Heart right ventricle (tissue), 16 donors: ENCODE measurements at regions not wholly inside any gene's neighbourhood (a gene's known extent, or its start where the extent isn't known, plus 50 kb on each side); places are given as distances from the start of the nearest gene placed in this dataset.

Source experiments
- ATAC-seq, 8 donors: fragments of 200-7000 bp; cut with Tn5 transposase; one replicate each; pipeline ENCODE4 v1.9.1; 2020; ENCODE audit warnings: mild to moderate bottlenecking in 8 of 8, moderate library complexity in 8 of 8, moderate number of reproducible peaks in 1 of 8
- DNase-seq, 2 donors: peaks; one replicate each; pipeline ENCODE4 v3.0.0-alpha.2; 2020
- H3K27ac ChIP-seq, 10 donors: fragments of 200-600 bp; sonication (generic) in 2 of 10; one replicate each; pipeline versions ENCODE4 v1.5.0 to v1.8.0; 2020 to 2022; ENCODE audit warnings: mild to moderate bottlenecking in 3 of 10
- H3K27me3 ChIP-seq, 7 donors: fragments of 200-600 bp; one replicate each; pipeline ENCODE4 v1.8.0; 2021 to 2022; ENCODE audit warnings: mild to moderate bottlenecking in 2 of 7
- H3K36me3 ChIP-seq, 9 donors: fragments of 200-600 bp; sonication (generic) in 1 of 9; one replicate each; pipeline versions ENCODE4 v1.5.0 to v1.8.0; 2020 to 2022; ENCODE audit warnings: mild to moderate bottlenecking in 2 of 9
- H3K4me1 ChIP-seq, 9 donors: fragments of 200-600 bp; sonication (generic) in 1 of 9; one replicate each; pipeline versions ENCODE4 v1.5.0 to v1.8.0; 2020 to 2022; ENCODE audit warnings: mild to moderate bottlenecking in 4 of 9
- H3K4me3 ChIP-seq, 10 donors: fragments of 200-600 bp; sonication (generic) in 2 of 10; one replicate each; pipeline versions ENCODE4 v1.5.0 to v1.8.0; 2020 to 2022; ENCODE audit warnings: mild to moderate bottlenecking in 7 of 10, moderate library complexity in 2 of 10
- H3K9me3 ChIP-seq, 11 donors: fragments of 200-600 bp in 10 of 11; sonication (generic) in 2 of 11; one replicate each; pipeline versions ENCODE4 v1.5.0 to v1.8.0; 2013 to 2022; ENCODE audit warnings: mild to moderate bottlenecking in 2 of 11, control low read depth in 1 of 11, moderate library complexity in 1 of 11
- WGBS, 2 donors: extraction: QIAGEN DNeasy Blood & Tissue Kit; methylation state at CpG; one replicate each; pipeline ENCODE4 v1.1.7; 2013; ENCODE audit warnings: inconsistent platforms in 1 of 2; 5-methylcytosine and 5-hydroxymethylcytosine counted together
- intact Hi-C, 10 donors: fragments of 100-400 bp; cut with DNase I; formaldehyde crosslinking; loops; one replicate each; pipeline versions ENCODE4 v1.11.1 to v1.14.2; 2022
- TF ChIP-seq, protein P1 (sequence below), 9 donors: fragments of 200-600 bp; sonication (generic) in 2 of 9; IDR thresholded peaks; one replicate each; pipeline versions ENCODE4 v1.5.0 to v1.8.0; 2021 to 2022; ENCODE audit warnings: antibody characterized with exemption in 9 of 9, mild to moderate bottlenecking in 5 of 9, moderate library complexity in 1 of 9
- donor health status: Arrhythmogenic right ventricular cardiomyopathy.
- donor health status: ischemic (EF 13 %, LVEDD 7.1; RV severe dilation, severe dysfunction).
- donor health status: healthy with polysubstance abuse.
- donor health status: DM: no; HTN: yes; CAD: no.
- donor health status: DM: no; HTN: no; CAD: no.
- donor health status: ischemic (EF 25% LVEDD 6.9; RV normal size, moderate dysfunction).
- donor health status: ischemic (EF 25% LVEDD 5.7; RV mildly dilated, moderate dysfunction).
- donor health status: healthy.
- donor health status: DM: yes; HTN: yes; CAD: no.
- donor health status: Ischemic cardiomyopathy.
- donor health status: ischemic (EF 35%, LVEDD 5.7; RV mildly dilated, moderate dysfunction).
- donor health status: nonischemic (EF 11% LVEDD 7.7; RV severe dilation, severe dysfunction).
- donor health status: DM: yes; HTN: yes; CAD: no.
- donor health status: PGD.
- donor health status: ischemic (EF 29% LVEDD 5.4; RV normal size, mild dysfunction).
- donor health status: nonischemic (EF 23%, LVEDD 6.1; RV moderate dilation, normal function).

DNA sequence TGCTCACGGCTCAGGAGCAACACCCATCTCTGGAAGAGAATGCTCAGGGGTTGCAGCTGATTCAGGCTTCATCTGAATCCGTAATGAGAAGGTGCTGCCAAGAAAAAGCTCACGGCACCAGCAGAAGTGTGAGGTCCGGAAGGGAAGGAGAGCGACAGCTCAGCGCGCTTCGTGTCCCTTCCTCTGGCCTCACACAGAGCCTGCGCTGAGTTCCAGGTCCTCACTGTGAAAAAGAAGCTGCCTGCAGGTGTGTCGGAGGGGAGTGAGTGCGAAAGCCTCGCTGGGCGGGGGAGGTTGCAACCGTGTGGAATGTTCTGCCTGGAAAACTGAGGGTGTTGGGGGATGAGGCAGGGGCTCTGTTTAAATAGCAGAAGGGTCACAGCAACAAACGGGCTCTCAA lies 76.2 kb upstream of the TWIST2 start:
- TF ChIP-seq, protein P1, sequence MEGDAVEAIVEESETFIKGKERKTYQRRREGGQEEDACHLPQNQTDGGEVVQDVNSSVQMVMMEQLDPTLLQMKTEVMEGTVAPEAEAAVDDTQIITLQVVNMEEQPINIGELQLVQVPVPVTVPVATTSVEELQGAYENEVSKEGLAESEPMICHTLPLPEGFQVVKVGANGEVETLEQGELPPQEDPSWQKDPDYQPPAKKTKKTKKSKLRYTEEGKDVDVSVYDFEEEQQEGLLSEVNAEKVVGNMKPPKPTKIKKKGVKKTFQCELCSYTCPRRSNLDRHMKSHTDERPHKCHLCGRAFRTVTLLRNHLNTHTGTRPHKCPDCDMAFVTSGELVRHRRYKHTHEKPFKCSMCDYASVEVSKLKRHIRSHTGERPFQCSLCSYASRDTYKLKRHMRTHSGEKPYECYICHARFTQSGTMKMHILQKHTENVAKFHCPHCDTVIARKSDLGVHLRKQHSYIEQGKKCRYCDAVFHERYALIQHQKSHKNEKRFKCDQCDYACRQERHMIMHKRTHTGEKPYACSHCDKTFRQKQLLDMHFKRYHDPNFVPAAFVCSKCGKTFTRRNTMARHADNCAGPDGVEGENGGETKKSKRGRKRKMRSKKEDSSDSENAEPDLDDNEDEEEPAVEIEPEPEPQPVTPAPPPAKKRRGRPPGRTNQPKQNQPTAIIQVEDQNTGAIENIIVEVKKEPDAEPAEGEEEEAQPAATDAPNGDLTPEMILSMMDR (IDR thresholded peaks at IDR 0.05), result no peak
- Histone ChIP-seq H3K27me3 (peaks cover 7 to 52% (median 38%) of the 10 kb centered on the region in 7 donors), H3K4me3 (no peak overlapping the region), H3K27ac (no peak overlapping the region), H3K4me1 (no peaks in the 10 kb centered on the region), H3K36me3 (no peaks in the 10 kb centered on the region), H3K9me3 (peaks cover 0 to 20% (median 0%) of the 10 kb centered on the region in 11 donors)
- ATAC-seq, result no peak
- intact Hi-C loops, result no loop called here
- 55 to 61% methylated on average over 15 of the region's 15 CpGs for WGBS, 2 donors
- no peak for DNase-seq

DNA sequence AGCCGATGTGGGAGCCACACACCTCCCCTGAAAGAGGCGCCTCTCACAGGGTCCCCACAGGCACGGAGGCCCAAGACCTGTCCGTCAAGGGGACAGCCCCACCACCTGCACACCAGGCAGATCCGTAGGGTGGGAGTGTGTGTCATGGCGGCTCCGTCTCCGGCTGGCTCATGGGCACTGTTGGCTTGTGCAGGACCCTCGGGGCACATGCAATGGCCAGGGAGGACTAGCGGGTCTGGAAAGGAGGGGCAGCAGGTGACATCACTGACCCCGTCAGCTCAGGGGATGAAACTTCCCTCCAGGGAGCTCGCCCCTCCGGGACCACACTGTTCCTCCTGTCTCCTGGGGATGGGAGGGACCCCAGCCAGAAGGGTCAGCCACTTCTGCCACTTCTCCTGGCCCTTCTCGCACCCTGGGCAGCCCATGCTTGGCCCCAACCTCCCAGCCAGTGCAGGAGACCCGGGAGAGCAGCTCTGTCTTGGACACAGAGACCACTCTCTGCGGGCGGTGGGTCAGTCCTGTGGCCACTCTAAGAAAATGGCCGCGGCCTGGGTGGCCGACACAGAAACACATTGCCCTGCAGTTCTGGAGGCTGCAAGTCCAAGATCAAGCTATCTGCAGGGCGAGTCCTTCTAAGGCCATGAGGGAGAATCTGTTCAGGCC lies 75.1 kb upstream of the TWIST2 start:
- 89 to 91% methylated on average over 21 of the region's 21 CpGs for WGBS, 2 donors
- no peak overlapping the region for H3K4me3 ChIP-seq
- no peaks in the 10 kb centered on the region for H3K36me3 ChIP-seq
- peaks cover 7 to 49% (median 34%) of the 10 kb centered on the region in 7 donors for H3K27me3 ChIP-seq
- H3K4me1 ChIP-seq, result no peaks in the 10 kb centered on the region
- H3K9me3 ChIP-seq, result peaks cover 0 to 24% (median 0%) of the 10 kb centered on the region in 11 donors
- no peak for ATAC-seq
- H3K27ac ChIP-seq, result no peak overlapping the region
- no peak for DNase-seq
- intact Hi-C loops, result no loop called here
- TF ChIP-seq, protein P1 (IDR thresholded peaks at IDR 0.05), result no peak

DNA sequence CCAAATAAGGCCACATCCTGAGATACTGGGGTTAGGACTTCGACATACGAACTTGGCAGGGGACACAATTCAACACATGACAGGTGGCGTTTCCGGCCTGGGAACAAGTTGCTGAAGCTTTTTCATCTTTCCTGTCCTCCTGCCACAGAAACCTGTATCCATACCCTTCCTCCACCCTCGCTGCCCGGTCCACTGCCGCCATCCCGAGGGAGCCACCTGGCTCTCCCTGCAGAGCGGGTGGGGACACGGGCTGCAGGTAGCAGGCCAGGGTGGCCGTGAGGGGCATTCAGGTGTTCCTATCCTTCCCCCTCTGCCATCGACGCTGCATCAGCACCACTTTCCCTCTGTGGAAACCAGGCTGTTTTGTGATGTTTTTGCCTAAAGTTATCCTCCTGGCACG lies 74.4 kb upstream of the TWIST2 start:
- ATAC-seq (no peak), DNase-seq (no peak)
- TF ChIP-seq, protein P1 (IDR thresholded peaks at IDR 0.05), result no peak
- Histone ChIP-seq H3K4me3 (no peak overlapping the region), H3K27me3 (peaks cover 7 to 49% (median 34%) of the 10 kb centered on the region in 7 donors), H3K4me1 (no peaks in the 10 kb centered on the region), H3K36me3 (no peaks in the 10 kb centered on the region), H3K9me3 (peaks cover 0 to 31% (median 0%) of the 10 kb centered on the region in 11 donors), H3K27ac (no peak overlapping the region)
- intact Hi-C loops, result no loop called here
- 88 to 93% methylated on average over 14 of the region's 14 CpGs for WGBS, 2 donors

DNA sequence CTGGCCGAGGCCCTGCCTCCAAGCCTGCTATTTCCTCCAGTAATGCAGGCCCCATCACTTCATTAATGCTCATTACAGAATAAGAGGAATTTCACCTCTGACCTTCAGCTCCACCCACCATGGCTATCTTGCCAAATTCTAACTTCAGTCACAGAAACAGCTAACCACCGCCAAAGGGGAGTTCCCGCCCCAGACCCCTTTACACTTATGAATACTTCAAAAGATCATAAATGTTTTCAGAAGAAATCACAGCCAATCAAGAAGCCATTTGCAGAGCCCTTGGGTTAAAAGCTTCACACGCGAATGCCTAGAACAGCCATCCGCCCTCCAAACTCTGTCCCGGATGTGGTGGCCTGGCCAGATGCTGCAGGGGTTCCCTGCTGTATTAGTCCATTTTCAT lies 73.8 kb upstream of the TWIST2 start:
- TF ChIP-seq, protein P1 (IDR thresholded peaks at IDR 0.05), result no peak
- WGBS, 2 donors, result 82% methylated on average over 7 of the region's 7 CpGs
- H3K27ac ChIP-seq, result no peak overlapping the region
- intact Hi-C loops, result no loop called here
- ATAC-seq (no peak), DNase-seq (no peak)
- H3K36me3 ChIP-seq, result no peaks in the 10 kb centered on the region
- no peaks in the 10 kb centered on the region for H3K4me1 ChIP-seq
- peaks cover 0 to 36% (median 0%) of the 10 kb centered on the region in 11 donors for H3K9me3 ChIP-seq
- peaks cover 7 to 50% (median 34%) of the 10 kb centered on the region in 7 donors for H3K27me3 ChIP-seq
- H3K4me3 ChIP-seq, result no peak overlapping the region
